ENCODE measurements at regions not wholly inside any gene's neighbourhood (a gene's known extent, or its start where the extent isn't known, plus 50 kb on each side); places are given as distances from the start of the nearest gene placed in this dataset.
"Not testable (repeated sequence)": the region's sequence is repeated elsewhere in the genome, so short reads cannot be mapped to it uniquely, and the experiment has no call there.

DNA sequence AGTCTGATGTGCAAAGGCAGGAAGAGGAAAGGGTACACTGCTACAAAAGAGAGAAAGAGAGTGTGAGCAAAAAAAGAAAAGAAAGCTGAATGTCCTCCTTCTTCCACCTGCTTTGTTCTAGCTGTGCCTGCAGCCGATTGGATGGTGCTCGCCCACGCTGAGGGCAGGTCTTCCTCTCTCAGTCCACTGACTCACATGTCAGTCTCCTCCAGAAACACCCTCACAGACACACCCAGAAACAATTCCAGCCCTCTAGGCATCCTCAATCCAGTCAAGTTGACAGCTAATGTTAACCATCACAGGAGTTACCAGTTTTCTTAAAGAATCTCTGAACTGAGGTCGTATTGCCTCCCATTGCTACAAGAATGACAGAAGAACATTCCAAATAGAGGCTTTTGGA, 411.9 kb upstream of the SASH1 start:
- DNase-seq, result no peak

DNA sequence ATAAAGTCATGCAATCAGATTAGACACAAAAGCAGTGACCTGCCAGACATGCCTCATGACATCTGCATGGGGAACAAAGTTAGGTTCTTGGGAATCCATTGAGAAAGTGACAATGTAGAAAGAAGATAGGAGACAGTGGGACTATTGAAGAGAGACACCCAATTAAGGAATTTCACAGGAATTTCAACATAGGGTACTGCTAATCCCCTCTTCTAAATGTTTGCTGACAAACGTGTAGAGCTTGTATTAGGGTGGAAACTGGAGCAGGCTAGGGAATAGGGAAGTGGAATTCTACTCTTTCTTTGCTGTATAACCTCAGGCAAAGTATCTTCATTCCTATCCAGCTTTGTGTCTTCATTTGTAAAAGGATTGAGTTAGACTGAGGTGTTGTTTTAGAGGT, 409.4 kb upstream of the SASH1 start:
- no peak for DNase-seq

DNA sequence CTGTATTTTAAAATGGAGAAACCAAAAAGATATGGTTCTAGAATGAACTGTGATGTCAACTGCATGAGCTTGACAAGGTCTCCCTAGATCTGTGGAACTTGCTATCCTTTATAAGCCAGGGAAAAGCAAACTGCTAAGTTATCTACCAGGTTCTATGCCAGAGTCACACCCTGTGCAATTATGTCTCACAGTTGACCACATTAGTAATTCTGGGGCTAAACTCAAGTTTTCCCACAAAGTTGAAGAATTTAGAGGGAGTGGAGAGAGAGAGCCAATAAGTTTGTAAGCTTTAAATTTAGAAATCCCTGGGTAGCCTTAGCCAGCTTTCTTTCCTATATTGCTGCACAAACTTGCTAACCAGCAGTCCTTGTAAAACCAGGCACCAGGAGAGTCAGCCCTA, 407.0 kb upstream of the SASH1 start:
- DNase-seq, result no peak

GRCh38 chr6:147936703-147937470, 405.8 kb upstream of the SASH1 start:
- no peak for DNase-seq

DNA sequence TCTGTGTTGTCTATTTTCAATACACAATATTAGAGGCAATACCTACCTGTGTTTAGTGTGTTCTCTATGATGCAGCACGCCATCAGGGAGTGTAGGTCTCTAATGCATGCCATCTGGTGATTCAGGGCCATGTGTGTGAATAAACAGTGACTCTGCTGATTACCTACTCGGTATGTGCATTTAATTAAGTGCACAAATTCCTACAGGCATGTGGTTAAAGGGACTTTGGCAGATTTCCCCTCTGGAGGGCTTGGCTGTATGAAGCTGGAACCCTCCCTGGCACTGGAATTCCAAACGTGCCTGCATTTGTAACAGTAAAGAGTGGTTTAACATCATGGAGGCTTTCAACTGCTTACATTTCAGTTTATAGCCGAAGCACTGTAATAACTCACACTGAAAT, 401.5 kb upstream of the SASH1 start:
- DNase-seq, result no peak

DNA sequence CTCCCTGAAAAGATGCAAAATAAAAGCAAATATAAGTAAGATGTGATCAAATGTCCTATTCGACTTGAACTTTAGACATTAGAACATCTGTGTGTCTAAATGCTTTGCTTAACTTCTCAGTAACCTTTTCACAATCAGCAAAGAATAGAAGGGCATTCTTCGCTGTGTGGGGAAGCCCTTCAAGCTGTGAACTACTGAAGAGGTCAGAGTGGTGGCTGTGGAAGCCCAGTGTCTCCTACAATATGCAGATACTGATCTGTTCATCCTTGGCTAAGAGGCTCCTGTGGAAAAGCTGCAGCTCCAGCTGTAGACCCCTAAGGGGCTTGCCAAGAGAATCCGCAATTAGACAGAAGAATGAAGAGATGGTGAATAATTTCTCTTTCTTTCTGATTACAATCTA, 400.3 kb upstream of the SASH1 start:
- no peak for DNase-seq

DNA sequence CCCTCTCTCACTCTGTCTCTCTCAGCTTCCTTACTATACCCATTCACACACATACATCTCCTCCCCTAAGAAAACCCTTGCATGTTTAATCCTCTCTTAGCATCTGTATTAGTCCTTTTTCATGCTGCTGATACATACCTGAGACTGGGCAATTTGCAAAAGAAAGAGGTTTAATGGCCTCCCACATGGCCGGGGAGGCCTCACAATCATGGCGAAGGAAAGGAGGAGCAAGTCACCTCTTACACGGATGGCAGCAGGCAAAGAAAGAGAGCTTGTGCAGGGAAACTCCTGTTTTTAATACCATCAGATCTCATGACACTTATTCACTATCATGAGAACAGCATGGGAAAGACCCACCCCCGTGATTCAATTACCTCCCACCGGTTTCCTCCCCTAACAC, 398.5 kb upstream of the SASH1 start:
- DNase-seq, result no peak

GRCh38 chr6:147947521-147947920, 395.1 kb upstream of the SASH1 start:
- DNase-seq, result no peak

- DNase-seq, result no peak
These were observed 392.5 kb upstream of the SASH1 start for GRCh38 chr6:147949981-147950622.

- no peak for DNase-seq
These were observed 392.0 kb upstream of the SASH1 start for GRCh38 chr6:147950623-147950987.

GRCh38 chr6:147951726-147952125, 390.9 kb upstream of the SASH1 start:
- no peak for DNase-seq

- DNase-seq, result no peak
These were observed 387.7 kb upstream of the SASH1 start for GRCh38 chr6:147954938-147955337.

- no peak for DNase-seq
These were observed 384.0 kb upstream of the SASH1 start for GRCh38 chr6:147958683-147959082.

- DNase-seq, result no peak
These were observed 381.0 kb upstream of the SASH1 start for GRCh38 chr6:147961481-147962141.

- DNase-seq, result not testable (repeated sequence)
These were observed 377.2 kb upstream of the SASH1 start for GRCh38 chr6:147965448-147965847.

DNA sequence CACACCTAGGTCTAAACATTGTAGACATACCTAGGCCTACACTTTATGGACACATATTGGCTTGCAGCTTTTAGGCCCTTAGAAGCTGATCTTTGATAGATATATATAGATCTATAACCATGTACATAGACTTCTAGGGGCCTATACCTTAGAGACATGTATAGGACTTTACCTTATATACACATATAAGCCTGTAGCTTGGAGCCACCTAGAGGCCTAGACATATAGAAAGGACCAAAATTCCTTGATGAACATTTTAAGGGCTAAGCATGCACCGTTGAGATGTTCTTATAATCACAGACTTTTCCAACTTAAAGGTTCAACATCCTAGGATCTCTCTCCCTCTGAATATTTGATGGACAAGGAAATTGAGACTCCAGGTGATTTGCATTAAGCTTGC, 371.7 kb upstream of the SASH1 start:
- no peak for DNase-seq

GRCh38 chr6:147972448-147972847, 370.2 kb upstream of the SASH1 start:
- no peak for DNase-seq

DNA sequence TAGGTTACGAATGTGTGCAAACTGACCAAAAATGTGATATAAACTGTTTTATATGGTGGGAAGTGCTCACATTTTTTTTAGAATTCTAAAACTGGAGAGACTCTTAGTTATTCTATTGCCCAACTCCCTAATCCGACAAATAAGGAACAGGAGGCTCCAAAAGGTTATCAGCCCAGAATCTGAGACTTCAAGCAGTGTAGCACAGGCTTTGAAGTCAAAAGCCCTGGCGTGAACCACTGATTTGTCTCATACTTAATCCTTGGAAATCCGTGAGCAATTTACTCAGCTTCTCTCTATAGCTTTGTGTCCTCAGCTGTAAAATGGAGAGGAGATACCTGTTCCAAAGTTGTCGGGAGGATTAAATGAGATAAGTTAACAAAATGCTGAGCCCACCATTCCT, 368.8 kb upstream of the SASH1 start:
- no peak for DNase-seq

DNA sequence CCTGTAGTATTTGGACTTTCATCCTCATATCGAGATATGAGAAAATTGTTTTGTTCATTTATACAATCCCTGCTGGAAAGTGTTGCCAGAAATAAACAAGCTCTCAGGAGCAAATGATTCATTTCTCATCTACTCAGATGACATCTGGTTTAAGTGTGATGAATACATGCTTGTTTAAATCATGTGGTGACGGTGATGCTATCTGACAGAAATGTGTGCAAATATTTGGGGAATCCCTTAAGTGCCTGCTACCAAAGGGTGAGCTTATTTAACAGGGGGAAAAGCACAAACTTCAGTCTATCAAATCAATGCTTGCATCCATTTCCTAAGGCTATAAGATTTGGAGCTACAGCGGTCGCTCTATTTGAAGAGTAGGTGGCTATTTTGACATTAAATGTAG, 368.3 kb upstream of the SASH1 start:
- no peak for DNase-seq

- DNase-seq, result no peak
These were observed 364.7 kb upstream of the SASH1 start for GRCh38 chr6:147977851-147978465.

DNA sequence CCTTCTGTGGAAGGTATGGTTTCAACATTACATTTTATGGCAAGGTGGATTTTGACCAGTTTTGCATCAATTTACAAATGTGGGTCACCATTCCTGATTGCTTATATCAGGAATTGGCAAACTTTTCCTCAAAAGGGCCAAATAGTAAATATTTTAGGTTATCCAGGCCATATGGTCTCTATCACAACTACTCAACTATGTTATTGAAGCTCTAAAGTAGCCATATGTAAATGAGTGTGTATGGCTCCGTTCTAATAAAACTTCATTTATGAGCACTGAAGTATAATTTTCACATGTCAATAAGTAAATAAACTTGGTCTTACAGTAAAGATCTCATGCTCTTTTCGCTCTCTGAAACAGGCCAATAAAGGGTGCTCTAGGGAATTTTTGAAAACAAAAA, 362.7 kb upstream of the SASH1 start:
- no peak for DNase-seq

DNA sequence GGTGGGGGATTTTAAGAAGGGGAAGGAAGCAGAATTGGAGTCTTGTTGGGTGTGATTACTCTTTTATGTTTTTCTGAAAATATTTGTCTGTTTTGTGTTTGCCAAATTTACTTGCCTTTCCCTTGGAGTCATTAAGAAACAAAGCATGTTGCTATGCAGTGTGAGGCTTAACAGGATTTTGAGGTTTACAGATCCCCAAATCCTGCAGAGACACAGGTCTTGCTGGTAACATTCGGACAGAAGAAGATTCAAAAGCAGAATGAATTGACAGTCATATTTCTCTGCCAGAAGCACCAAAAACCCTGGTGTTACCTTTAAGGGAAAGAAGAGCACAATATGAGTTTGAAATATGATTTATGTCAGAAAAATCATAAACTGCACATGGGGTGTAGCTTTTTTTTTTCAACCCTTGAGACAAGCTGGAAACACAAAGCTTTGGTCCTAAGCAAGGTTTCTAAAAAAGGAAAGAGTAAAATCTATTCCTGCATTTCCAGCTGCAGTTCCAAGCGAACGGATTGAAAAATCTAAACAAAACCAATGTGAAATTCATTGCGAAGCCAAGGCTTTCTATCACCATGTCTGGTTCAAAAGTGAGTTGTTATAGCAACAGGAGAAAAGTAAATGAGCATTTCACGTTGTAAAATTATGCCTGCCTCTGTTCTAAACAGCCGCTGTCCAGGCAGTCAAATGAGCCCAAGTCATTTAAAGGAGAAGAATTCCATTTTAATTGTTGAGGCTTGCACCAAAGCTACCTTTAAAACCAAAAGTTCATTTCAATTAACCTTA, 358.9 kb upstream of the SASH1 start:
- DNase-seq, result no peak

- no peak for DNase-seq
These were observed 355.8 kb upstream of the SASH1 start for GRCh38 chr6:147986846-147987245.
